Osteoblast (primary cell): ENCODE measurements at regions not wholly inside any gene's neighbourhood (a gene's known extent, or its start where the extent isn't known, plus 50 kb on each side); places are given as distances from the start of the nearest gene placed in this dataset.

Experiments
- DNase-seq: peaks from one replicate; pipeline ENCODE4 v3.0.0; 2011; ENCODE audit warnings: low spot score, mixed read lengths; ENCODE audit not compliant: insufficient read length; ENCODE audit errors: missing footprints
- H2AFZ ChIP-seq: 2 replicates; pipeline ENCODE4 v1.6.0; 2011; ENCODE audit warnings: mild to moderate bottlenecking, low read length
- H3K27ac ChIP-seq: 2 replicates; pipeline ENCODE4 v1.5.1; 2011; ENCODE audit warnings: mild to moderate bottlenecking, low read depth, low read length, moderate library complexity
- H3K27me3 ChIP-seq: 2 replicates; pipeline ENCODE4 v1.6.0; 2012; ENCODE audit warnings: mild to moderate bottlenecking, control low read depth, inconsistent platforms, low read length, moderate library complexity; ENCODE audit not compliant: insufficient read depth
- H3K36me3 ChIP-seq: 2 replicates; pipeline ENCODE4 v1.5.1; 2011; ENCODE audit warnings: mild to moderate bottlenecking, low read length, control low read depth, moderate library complexity; ENCODE audit not compliant: insufficient read depth
- H3K4me1 ChIP-seq: 2 replicates; pipeline ENCODE4 v1.5.1; 2011; ENCODE audit warnings: mild to moderate bottlenecking, low read length, control low read depth, moderate library complexity; ENCODE audit not compliant: insufficient read depth
- H3K4me2 ChIP-seq: 2 replicates; pipeline ENCODE4 v1.6.0; 2011; ENCODE audit warnings: mild to moderate bottlenecking, low read length; ENCODE audit not compliant: insufficient read depth
- H3K4me3 ChIP-seq: fragments of 200-600 bp; sonication (generic); 3 replicates; pipeline ENCODE4 v1.5.1; 2012; ENCODE audit warnings: mild to moderate bottlenecking, low read length, inconsistent platforms; ENCODE audit not compliant: insufficient read depth
- H3K79me2 ChIP-seq: 2 replicates; pipeline ENCODE4 v1.6.0; 2012; ENCODE audit warnings: mild to moderate bottlenecking, low read length, control low read depth, inconsistent platforms; ENCODE audit not compliant: insufficient read depth
- H3K9me3 ChIP-seq: 2 replicates; pipeline ENCODE4 v1.5.1; 2011; ENCODE audit warnings: low read depth, low read length, control low read depth
- H4K20me1 ChIP-seq: 2 replicates; pipeline ENCODE4 v1.6.0; 2012; ENCODE audit warnings: mild to moderate bottlenecking, low read length, control low read depth; ENCODE audit not compliant: insufficient read depth
- CTCF ChIP-seq: IDR thresholded peaks from 2 replicates; pipeline ENCODE4 v1.5.1; 2011; ENCODE audit warnings: mild to moderate bottlenecking, low read depth, low read length, moderate library complexity; ENCODE audit errors: extremely low read depth

DNA sequence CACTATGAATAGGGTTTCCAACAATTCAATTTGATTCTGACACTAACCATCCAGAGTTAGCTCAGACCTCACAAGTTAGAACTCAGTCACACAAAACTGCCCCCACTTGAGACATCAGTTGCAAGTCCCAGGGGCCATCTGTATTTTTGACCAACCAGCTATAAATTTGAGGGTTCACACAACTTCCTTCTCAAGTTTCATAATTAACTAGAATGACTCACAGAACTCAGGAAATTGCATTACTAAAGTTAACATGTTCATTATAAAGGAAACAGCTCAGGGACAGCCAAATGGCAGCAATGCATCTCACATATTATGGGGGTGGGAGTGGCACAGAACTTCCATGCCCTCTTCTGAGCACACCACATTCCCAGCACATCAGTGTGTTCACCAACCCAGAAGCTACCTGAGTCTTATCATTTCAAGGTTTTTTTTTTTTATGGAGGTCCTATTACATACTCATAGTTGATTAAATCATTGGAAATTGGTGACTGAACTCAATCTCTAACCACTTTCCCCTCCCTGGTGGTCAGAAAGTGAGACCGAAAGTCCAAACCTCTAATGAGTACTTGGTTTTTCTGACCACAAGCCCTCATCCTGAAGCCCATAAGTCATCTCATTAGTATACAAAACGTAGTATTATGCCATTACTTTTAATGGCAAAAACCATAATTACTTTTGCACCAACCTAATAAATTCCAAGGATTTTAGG lies 1721.5 kb upstream of the SEL1L start:
- DNase-seq, result no peak
- no peaks in the 10 kb centered on the region for H3K36me3 ChIP-seq

DNA sequence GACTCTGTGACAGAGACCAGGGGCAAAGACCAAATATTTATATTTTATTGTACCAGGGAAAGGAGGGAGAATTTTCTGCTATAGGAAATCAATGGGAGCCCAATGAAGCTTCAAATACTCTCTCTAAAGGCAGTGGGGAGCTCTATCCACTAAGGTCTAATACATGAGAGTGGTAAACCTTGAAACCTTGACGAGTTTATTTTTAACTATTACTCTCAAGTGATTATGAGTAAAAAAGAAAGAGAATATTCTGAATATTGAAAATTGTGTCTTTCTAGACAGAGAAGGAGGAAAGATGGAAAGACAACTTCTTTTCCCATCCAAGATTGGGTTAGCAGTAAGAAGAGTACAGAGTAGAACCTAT lies 1722.1 kb upstream of the SEL1L start:
- H3K4me1 ChIP-seq, result no peaks in the 10 kb centered on the region
- no peak overlapping the region for H3K4me2 ChIP-seq
- H3K27ac ChIP-seq, result no peak overlapping the region
- H3K9me3 ChIP-seq, result no peaks in the 10 kb centered on the region
- no peak overlapping the region for H2AFZ ChIP-seq
- no peak overlapping the region for H3K4me3 ChIP-seq
- H3K27me3 ChIP-seq, result no peaks in the 10 kb centered on the region
- no peaks in the 10 kb centered on the region for H3K79me2 ChIP-seq
- H4K20me1 ChIP-seq, result no peaks in the 10 kb centered on the region
- no peaks in the 10 kb centered on the region for H3K36me3 ChIP-seq
- DNase-seq, result no peak
- TF ChIP-seq CTCF, result no peak

More for the DNA sequence above, 1721.5 kb upstream of the SEL1L start:
- Histone ChIP-seq H2AFZ (no peak overlapping the region), H3K27me3 (no peaks in the 10 kb centered on the region), H3K4me3 (no peak overlapping the region), H3K27ac (no peak overlapping the region), H3K9me3 (no peaks in the 10 kb centered on the region), H3K4me1 (no peaks in the 10 kb centered on the region), H4K20me1 (no peaks in the 10 kb centered on the region), H3K79me2 (no peaks in the 10 kb centered on the region), H3K4me2 (no peak overlapping the region)
- no peak for TF ChIP-seq CTCF

- Histone ChIP-seq H3K9me3 (no peaks in the 10 kb centered on the region), H3K79me2 (no peaks in the 10 kb centered on the region), H3K4me2 (no peak overlapping the region), H4K20me1 (no peaks in the 10 kb centered on the region), H3K4me3 (no peak overlapping the region), H3K36me3 (no peaks in the 10 kb centered on the region), H3K27me3 (no peaks in the 10 kb centered on the region), H2AFZ (no peak overlapping the region), H3K4me1 (no peaks in the 10 kb centered on the region), H3K27ac (no peak overlapping the region)
- TF ChIP-seq CTCF, result no peak
- DNase-seq, result no peak
Observed at GRCh38 chr14:83257466-83258439, 1724.1 kb upstream of the SEL1L start.

- H2AFZ ChIP-seq, result no peak overlapping the region
- no peaks in the 10 kb centered on the region for H3K9me3 ChIP-seq
- no peaks in the 10 kb centered on the region for H3K36me3 ChIP-seq
- H3K4me2 ChIP-seq, result no peak overlapping the region
- H3K27ac ChIP-seq, result no peak overlapping the region
- H3K4me1 ChIP-seq, result no peaks in the 10 kb centered on the region
- no peaks in the 10 kb centered on the region for H3K79me2 ChIP-seq
- H4K20me1 ChIP-seq, result no peaks in the 10 kb centered on the region
- TF ChIP-seq CTCF, result no peak
- H3K4me3 ChIP-seq, result no peak overlapping the region
- H3K27me3 ChIP-seq, result no peaks in the 10 kb centered on the region
- no peak for DNase-seq
Observed at GRCh38 chr14:83260751-83261150, 1727.1 kb upstream of the SEL1L start.
